Gastrocnemius medialis (tissue), 4 donors: ENCODE measurements at regions not wholly inside any gene's neighbourhood (a gene's known extent, or its start where the extent isn't known, plus 50 kb on each side); places are given as distances from the start of the nearest gene placed in this dataset.

Experiments used
- ATAC-seq, 2 donors: fragments of 150-250 bp; one replicate each; pipeline ENCODE4 v1.9.1; 2016
- DNase-seq, 2 donors: peaks; one replicate each; pipeline ENCODE4 v3.0.0-alpha.2; 2019
- H3K27ac ChIP-seq, 4 donors: fragments of 200-600 bp; sonication (generic); 1 replicate in 1 of 4; 2 replicates in 3 of 4; pipeline ENCODE4 v1.5.1; 2016 to 2018; ENCODE audit warnings: mild to moderate bottlenecking in 2 of 4, moderate library complexity in 1 of 4
- H3K27me3 ChIP-seq, 3 donors: fragments of 200-600 bp; sonication (generic) in 2 of 3; 1 replicate in 1 of 3; 2 replicates in 2 of 3; pipeline versions ENCODE4 v1.5.1 to v1.6.0; 2016 to 2019; ENCODE audit warnings: mild to moderate bottlenecking in 1 of 3, moderate library complexity in 1 of 3
- H3K36me3 ChIP-seq, 2 donors: fragments of 200-600 bp; sonication (generic) in 1 of 2; one replicate each; pipeline ENCODE4 v1.5.1; 2017 to 2018
- H3K4me1 ChIP-seq, 2 donors: fragments of 200-600 bp; sonication (generic) in 1 of 2; one replicate each; pipeline ENCODE4 v1.5.1; 2016 to 2017; ENCODE audit warnings: mild to moderate bottlenecking in 2 of 2
- H3K4me3 ChIP-seq, 4 donors: fragments of 200-600 bp; sonication (generic) in 3 of 4; 1 replicate in 1 of 4; 2 replicates in 3 of 4; pipeline ENCODE4 v1.5.1; 2016 to 2019; ENCODE audit warnings: mild to moderate bottlenecking in 2 of 4
- H3K9me3 ChIP-seq, 3 donors: fragments of 200-600 bp; sonication (generic) in 2 of 3; 1 replicate in 1 of 3; 2 replicates in 2 of 3; pipeline ENCODE4 v1.5.1; 2016 to 2019
- POLR2A ChIP-seq, 2 donors: fragments of 450-650 bp; IDR thresholded peaks; one replicate each; pipeline ENCODE4 v1.6.1; 2017; ENCODE audit warnings: antibody characterized with exemption in 2 of 2, mild to moderate bottlenecking in 2 of 2, moderate library complexity in 2 of 2
- in situ Hi-C, 4 donors: fragments of 200-750 bp; cut with MboI; loops; one replicate each; pipeline versions ENCODE4 v1.15.0 to v1.8.0; 2017; ENCODE audit warnings: low sequenced_read_pairs in 4 of 4
- intact Hi-C: fragments of 100-400 bp; cut with DNase I; formaldehyde crosslinking; loops from one replicate; pipeline ENCODE4 v1.15.1; 2023; ENCODE audit warnings: low total_unique reads
- TF ChIP-seq, protein P1 (sequence below), 5 experiments: fragments of 450-650 bp in 3 of 5; fragments of 200-600 bp in 2 of 5; sonication (generic) in 2 of 5; IDR thresholded peaks in 4 of 5; conservative IDR thresholded peaks in 1 of 5; 1 replicate in 4 of 5; 2 replicates in 1 of 5; pipeline ENCODE4 v1.5.1; 2016 to 2019; ENCODE audit warnings: antibody characterized with exemption in 5 of 5, mild to moderate bottlenecking in 3 of 5, moderate library complexity in 3 of 5

DNA sequence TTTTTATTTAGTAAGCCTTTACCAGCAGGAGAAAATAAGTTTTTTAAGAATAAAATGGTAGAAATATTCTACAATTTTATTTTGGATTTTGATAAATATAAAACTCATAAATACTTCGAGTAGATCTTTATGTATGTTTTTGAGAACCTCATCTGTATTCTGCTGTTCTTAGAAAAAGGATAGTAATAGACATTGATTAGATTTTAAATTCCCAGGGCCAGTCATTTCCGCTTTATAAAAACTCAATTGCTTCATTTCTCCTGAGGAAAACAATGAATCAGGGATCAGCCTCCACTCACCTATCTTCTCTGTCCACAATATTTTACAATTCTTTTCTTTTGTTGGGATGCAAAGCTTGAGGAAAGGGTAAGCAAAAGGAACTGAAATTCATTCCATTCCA lies 1983.5 kb upstream of the C9orf72 start:
- intact Hi-C loops (no loop called here), in situ Hi-C loops (no loop called here)
- no peak for ATAC-seq
- no peaks in the 10 kb centered on the region for H3K27me3 ChIP-seq
- H3K36me3 ChIP-seq = no peaks in the 10 kb centered on the region
- H3K27ac ChIP-seq = no peak overlapping the region
- no peak overlapping the region for H3K4me3 ChIP-seq
- no peaks in the 10 kb centered on the region for H3K9me3 ChIP-seq
- TF ChIP-seq POLR2A (IDR thresholded peaks at IDR 0.05) = no peak
- TF ChIP-seq, protein P1, sequence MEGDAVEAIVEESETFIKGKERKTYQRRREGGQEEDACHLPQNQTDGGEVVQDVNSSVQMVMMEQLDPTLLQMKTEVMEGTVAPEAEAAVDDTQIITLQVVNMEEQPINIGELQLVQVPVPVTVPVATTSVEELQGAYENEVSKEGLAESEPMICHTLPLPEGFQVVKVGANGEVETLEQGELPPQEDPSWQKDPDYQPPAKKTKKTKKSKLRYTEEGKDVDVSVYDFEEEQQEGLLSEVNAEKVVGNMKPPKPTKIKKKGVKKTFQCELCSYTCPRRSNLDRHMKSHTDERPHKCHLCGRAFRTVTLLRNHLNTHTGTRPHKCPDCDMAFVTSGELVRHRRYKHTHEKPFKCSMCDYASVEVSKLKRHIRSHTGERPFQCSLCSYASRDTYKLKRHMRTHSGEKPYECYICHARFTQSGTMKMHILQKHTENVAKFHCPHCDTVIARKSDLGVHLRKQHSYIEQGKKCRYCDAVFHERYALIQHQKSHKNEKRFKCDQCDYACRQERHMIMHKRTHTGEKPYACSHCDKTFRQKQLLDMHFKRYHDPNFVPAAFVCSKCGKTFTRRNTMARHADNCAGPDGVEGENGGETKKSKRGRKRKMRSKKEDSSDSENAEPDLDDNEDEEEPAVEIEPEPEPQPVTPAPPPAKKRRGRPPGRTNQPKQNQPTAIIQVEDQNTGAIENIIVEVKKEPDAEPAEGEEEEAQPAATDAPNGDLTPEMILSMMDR (IDR thresholded peaks at IDR 0.05 in 4 of 5, conservative IDR thresholded peaks at IDR 0.05 in 1 of 5) = no peak
- no peak for DNase-seq
- H3K4me1 ChIP-seq = no peaks in the 10 kb centered on the region

DNA sequence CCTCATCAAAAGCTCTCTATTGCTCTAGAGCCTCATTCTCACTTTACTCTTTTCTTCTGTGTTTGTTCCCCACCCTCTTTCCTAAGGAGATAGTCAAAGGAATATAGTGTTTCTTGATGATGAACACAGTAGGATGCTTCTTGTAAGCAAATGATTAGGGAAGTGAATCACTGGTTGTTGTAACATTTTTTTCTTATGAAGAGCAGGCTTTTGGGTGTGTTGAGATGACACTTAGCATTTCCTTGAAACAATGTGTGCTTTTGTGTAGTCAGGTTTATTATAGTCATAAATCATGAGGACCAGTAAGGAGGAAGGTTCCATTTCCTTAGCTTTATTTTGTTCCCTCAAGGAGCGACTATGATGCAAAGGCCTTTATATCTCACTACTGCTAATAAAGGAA lies 1991.3 kb upstream of the C9orf72 start:
- intact Hi-C loops (no loop called here), in situ Hi-C loops (no loop called here)
- DNase-seq (no peak), ATAC-seq (no peak)
- Histone ChIP-seq H3K27ac (no peak overlapping the region), H3K4me3 (no peak overlapping the region), H3K9me3 (no peaks in the 10 kb centered on the region), H3K27me3 (no peaks in the 10 kb centered on the region), H3K4me1 (no peaks in the 10 kb centered on the region), H3K36me3 (no peaks in the 10 kb centered on the region)
- TF ChIP-seq, protein P1 (IDR thresholded peaks at IDR 0.05 in 4 of 5, conservative IDR thresholded peaks at IDR 0.05 in 1 of 5) = no peak
- no peak for TF ChIP-seq POLR2A (IDR thresholded peaks at IDR 0.05)

GRCh38 chr9:29575219-29575618 lies 2001.9 kb upstream of the C9orf72 start:
- Histone ChIP-seq H3K27me3 (no peaks in the 10 kb centered on the region), H3K4me1 (no peaks in the 10 kb centered on the region), H3K36me3 (no peaks in the 10 kb centered on the region), H3K4me3 (no peak overlapping the region), H3K9me3 (no peaks in the 10 kb centered on the region), H3K27ac (no peak overlapping the region)
- ATAC-seq (no peak), DNase-seq (no peak)
- TF ChIP-seq, protein P1 (IDR thresholded peaks at IDR 0.05 in 4 of 5, conservative IDR thresholded peaks at IDR 0.05 in 1 of 5) = no peak
- no peak for TF ChIP-seq POLR2A (IDR thresholded peaks at IDR 0.05)
- intact Hi-C loops (no loop called here), in situ Hi-C loops (no loop called here)

GRCh38 chr9:29588361-29588760 lies 2015.1 kb upstream of the C9orf72 start:
- Histone ChIP-seq H3K36me3 (no peaks in the 10 kb centered on the region), H3K9me3 (no peaks in the 10 kb centered on the region), H3K27ac (no peak overlapping the region), H3K4me1 (no peaks in the 10 kb centered on the region), H3K4me3 (no peak overlapping the region), H3K27me3 (no peaks in the 10 kb centered on the region)
- ATAC-seq = no peak
- intact Hi-C loops = no loop called here
- in situ Hi-C loops = no loop called here
- no peak for TF ChIP-seq POLR2A (IDR thresholded peaks at IDR 0.05)
- TF ChIP-seq, protein P1 (IDR thresholded peaks at IDR 0.05 in 4 of 5, conservative IDR thresholded peaks at IDR 0.05 in 1 of 5) = no peak
- no peak for DNase-seq

GRCh38 chr9:29609282-29609681 lies 2036.0 kb upstream of the C9orf72 start:
- Histone ChIP-seq H3K36me3 (no peaks in the 10 kb centered on the region), H3K27ac (no peak overlapping the region), H3K4me1 (no peaks in the 10 kb centered on the region), H3K4me3 (no peak overlapping the region), H3K27me3 (no peaks in the 10 kb centered on the region), H3K9me3 (no peaks in the 10 kb centered on the region)
- ATAC-seq (no peak), DNase-seq (no peak)
- intact Hi-C loops = no loop called here
- no peak for TF ChIP-seq POLR2A (IDR thresholded peaks at IDR 0.05)
- TF ChIP-seq, protein P1 (IDR thresholded peaks at IDR 0.05 in 4 of 5, conservative IDR thresholded peaks at IDR 0.05 in 1 of 5) = no peak
- in situ Hi-C loops = no loop called here
